Mesendoderm (in vitro differentiated cells): ENCODE measurements at regions not wholly inside any gene's neighbourhood (a gene's known extent, or its start where the extent isn't known, plus 50 kb on each side); places are given as distances from the start of the nearest gene placed in this dataset.

ENCODE experiments used
- DNase-seq: peaks from one replicate; pipeline ENCODE4 v3.0.0; 2013
- H2AK5ac ChIP-seq: 2 replicates; pipeline ENCODE4 v1.6.1; 2013; ENCODE audit warnings: low read length, inconsistent platforms
- H2BK120ac ChIP-seq: 2 replicates; pipeline ENCODE4 v1.6.1; 2013; ENCODE audit warnings: low read depth, mild to moderate bottlenecking, low read length, moderate library complexity, mixed read lengths
- H2BK15ac ChIP-seq: replicated peaks from 2 replicates; pipeline ENCODE4 v1.6.1; 2013; ENCODE audit warnings: low read depth, mild to moderate bottlenecking, moderate library complexity
- H2BK5ac ChIP-seq: 2 replicates; pipeline ENCODE4 v1.6.1; 2013; ENCODE audit warnings: low read length, inconsistent platforms
- H3K18ac ChIP-seq: 2 replicates; pipeline ENCODE4 v1.6.1; 2013; ENCODE audit warnings: mild to moderate bottlenecking, low read length, mixed read lengths
- H3K23ac ChIP-seq: one replicate; pipeline ENCODE4 v1.6.1; 2013; ENCODE audit warnings: low read length
- H3K27ac ChIP-seq: 2 replicates; pipeline ENCODE4 v1.5.1; 2013; ENCODE audit warnings: low read depth, mild to moderate bottlenecking, inconsistent platforms, low read length, moderate library complexity
- H3K27me3 ChIP-seq: 2 replicates; pipeline ENCODE4 v1.6.1; 2013; ENCODE audit warnings: low read length, control low read depth, mild to moderate bottlenecking, inconsistent platforms; ENCODE audit not compliant: insufficient read depth, poor library complexity
- H3K36me3 ChIP-seq: 2 replicates; pipeline ENCODE4 v1.6.1; 2013; ENCODE audit warnings: low read length, inconsistent platforms; ENCODE audit not compliant: control insufficient read depth, insufficient read depth
- H3K4ac ChIP-seq: one replicate; pipeline ENCODE4 v1.6.1; 2013; ENCODE audit warnings: low read depth, mild to moderate bottlenecking, low read length, moderate library complexity
- H3K4me1 ChIP-seq: 2 replicates; pipeline ENCODE4 v1.6.1; 2013; ENCODE audit warnings: low read depth, low read length, inconsistent platforms; ENCODE audit not compliant: control insufficient read depth
- H3K4me2 ChIP-seq: 2 replicates; pipeline ENCODE4 v1.6.1; 2013; ENCODE audit warnings: low read length
- H3K4me3 ChIP-seq: 2 replicates; pipeline ENCODE4 v1.5.1; 2013; ENCODE audit warnings: mild to moderate bottlenecking, low read length
- H3K56ac ChIP-seq: one replicate; pipeline ENCODE4 v1.6.1; 2013; ENCODE audit warnings: low read length
- H3K79me1 ChIP-seq: 2 replicates; pipeline ENCODE4 v1.6.1; 2013; ENCODE audit warnings: low read length, inconsistent platforms
- H3K79me2 ChIP-seq: 2 replicates; pipeline ENCODE4 v1.6.1; 2013; ENCODE audit warnings: mild to moderate bottlenecking, low read length; ENCODE audit not compliant: control insufficient read depth, insufficient read depth
- H3K9ac ChIP-seq: 2 replicates; pipeline ENCODE4 v1.6.1; 2013; ENCODE audit warnings: low read length, inconsistent platforms
- H4K5ac ChIP-seq: one replicate; pipeline ENCODE4 v1.6.1; 2013; ENCODE audit warnings: low read length
- H4K8ac ChIP-seq: one replicate; pipeline ENCODE4 v1.6.1; 2013; ENCODE audit warnings: low read depth, mild to moderate bottlenecking, control low read depth, low read length, moderate library complexity
- WGBS: extraction: QIAGEN DNeasy Blood & Tissue Kit; methylation state at CpG from one replicate; pipeline ENCODE4 v1.1.7; 2013; ENCODE audit warnings: low lambda C conversion rate, missing lambda C conversion rate; ENCODE audit not compliant: insufficient coverage; ENCODE audit errors: extremely low coverage; 5-methylcytosine and 5-hydroxymethylcytosine counted together

- Histone ChIP-seq H3K4me1 (no peaks in the 10 kb centered on the region), H3K9ac (no peak overlapping the region)
Measured at GRCh38 chr21:15134701-15135470, 70.1 kb upstream of the NRIP1 start.

GRCh38 chr21:15135867-15136629 lies 71.2 kb upstream of the NRIP1 start:
- H3K4me1 ChIP-seq, result no peaks in the 10 kb centered on the region
- no peaks in the 10 kb centered on the region for H3K36me3 ChIP-seq
- WGBS, result no CpG with 5 or more reads among the region's 3 CpGs
- no peaks in the 10 kb centered on the region for H3K27me3 ChIP-seq
- no peak overlapping the region for H2BK120ac ChIP-seq
- H2AK5ac ChIP-seq, result no peak overlapping the region
- no peak overlapping the region for H3K4me2 ChIP-seq
- H4K5ac ChIP-seq, result no peak overlapping the region
- no peak overlapping the region for H3K23ac ChIP-seq
- H3K27ac ChIP-seq, result no peak overlapping the region
- H3K79me2 ChIP-seq, result no peaks in the 10 kb centered on the region
- no peak overlapping the region for H2BK15ac ChIP-seq
- no peaks in the 10 kb centered on the region for H3K79me1 ChIP-seq
- no peak overlapping the region for H3K9ac ChIP-seq
- H3K56ac ChIP-seq, result no peak overlapping the region
- no peak overlapping the region for H2BK5ac ChIP-seq
- no peak overlapping the region for H3K4ac ChIP-seq
- DNase-seq, result no peak
- no peak overlapping the region for H3K4me3 ChIP-seq
- no peak overlapping the region for H4K8ac ChIP-seq
- no peak overlapping the region for H3K18ac ChIP-seq

More at GRCh38 chr21:15134701-15135470, 70.1 kb upstream of the NRIP1 start:
- Histone ChIP-seq H3K79me1 (no peaks in the 10 kb centered on the region), H3K18ac (no peak overlapping the region), H3K23ac (no peak overlapping the region), H4K5ac (no peak overlapping the region), H3K4me2 (no peak overlapping the region), H2AK5ac (no peak overlapping the region), H3K36me3 (no peaks in the 10 kb centered on the region), H2BK15ac (no peak overlapping the region), H3K27ac (no peak overlapping the region), H4K8ac (no peak overlapping the region), H3K4me3 (no peak overlapping the region), H3K79me2 (no peaks in the 10 kb centered on the region), H3K56ac (no peak overlapping the region), H2BK5ac (no peak overlapping the region), H3K27me3 (no peaks in the 10 kb centered on the region), H3K4ac (no peak overlapping the region), H2BK120ac (no peak overlapping the region)
- no CpG with 5 or more reads among the region's 7 CpGs for WGBS
- no peak for DNase-seq

- Histone ChIP-seq H3K36me3 (no peaks in the 10 kb centered on the region), H2AK5ac (no peak overlapping the region), H3K9ac (no peak overlapping the region), H4K8ac (no peak overlapping the region), H3K56ac (no peak overlapping the region), H3K4me1 (no peaks in the 10 kb centered on the region), H2BK5ac (no peak overlapping the region), H3K27me3 (no peaks in the 10 kb centered on the region), H3K18ac (no peak overlapping the region), H3K27ac (no peak overlapping the region), H3K23ac (no peak overlapping the region), H4K5ac (no peak overlapping the region), H2BK15ac (no peak overlapping the region), H3K79me2 (no peaks in the 10 kb centered on the region), H3K79me1 (no peaks in the 10 kb centered on the region), H2BK120ac (no peak overlapping the region), H3K4ac (no peak overlapping the region), H3K4me2 (no peak overlapping the region), H3K4me3 (no peak overlapping the region)
- no CpG with 5 or more reads among the region's 7 CpGs for WGBS
- DNase-seq, result no peak
Measured at GRCh38 chr21:15138490-15138889, 73.7 kb upstream of the NRIP1 start.

GRCh38 chr21:15139898-15140297 lies 75.1 kb upstream of the NRIP1 start:
- Histone ChIP-seq H2AK5ac (no peak overlapping the region), H3K56ac (no peak overlapping the region), H3K79me2 (no peaks in the 10 kb centered on the region), H3K4me3 (no peak overlapping the region), H3K4ac (no peak overlapping the region), H3K9ac (no peak overlapping the region), H3K79me1 (no peaks in the 10 kb centered on the region), H3K23ac (no peak overlapping the region), H3K27ac (no peak overlapping the region), H4K8ac (no peak overlapping the region), H3K36me3 (no peaks in the 10 kb centered on the region), H3K27me3 (no peaks in the 10 kb centered on the region), H3K18ac (no peak overlapping the region), H3K4me1 (no peaks in the 10 kb centered on the region), H2BK5ac (no peak overlapping the region), H4K5ac (no peak overlapping the region), H2BK15ac (no peak overlapping the region), H3K4me2 (no peak overlapping the region), H2BK120ac (no peak overlapping the region)
- no peak for DNase-seq
- no CpG with 5 or more reads among the region's 4 CpGs for WGBS

- no CpG with 5 or more reads among the region's 9 CpGs for WGBS
Measured at GRCh38 chr21:15140321-15141019, 75.7 kb upstream of the NRIP1 start.

More at GRCh38 chr21:15140321-15141019, 75.7 kb upstream of the NRIP1 start:
- H3K27ac ChIP-seq, result no peak overlapping the region
- H2BK15ac ChIP-seq, result no peak overlapping the region
- no peak overlapping the region for H3K4ac ChIP-seq
- no peak overlapping the region for H4K8ac ChIP-seq
- H2BK5ac ChIP-seq, result no peak overlapping the region
- no peak overlapping the region for H3K9ac ChIP-seq
- no peak overlapping the region for H3K18ac ChIP-seq
- H3K79me1 ChIP-seq, result no peaks in the 10 kb centered on the region
- no peaks in the 10 kb centered on the region for H3K4me1 ChIP-seq
- H2AK5ac ChIP-seq, result no peak overlapping the region
- no peak overlapping the region for H3K56ac ChIP-seq
- H3K79me2 ChIP-seq, result no peaks in the 10 kb centered on the region
- no peak overlapping the region for H4K5ac ChIP-seq
- H3K4me3 ChIP-seq, result no peak overlapping the region
- no peaks in the 10 kb centered on the region for H3K36me3 ChIP-seq
- H3K4me2 ChIP-seq, result no peak overlapping the region
- H3K27me3 ChIP-seq, result no peaks in the 10 kb centered on the region
- H2BK120ac ChIP-seq, result no peak overlapping the region
- H3K23ac ChIP-seq, result no peak overlapping the region
- DNase-seq, result no peak
